Epithelial cell of proximal tubule (primary cell): ENCODE measurements at regions not wholly inside any gene's neighbourhood (a gene's known extent, or its start where the extent isn't known, plus 50 kb on each side); places are given as distances from the start of the nearest gene placed in this dataset.

Experiments
- DNase-seq: peaks from one replicate; pipeline ENCODE4 v3.0.0-alpha.2; 2011; ENCODE audit warnings: low read depth
- H3K4me3 ChIP-seq: 2 replicates; pipeline ENCODE4 v1.5.1; 2011; ENCODE audit warnings: low read depth, mild to moderate bottlenecking, low read length
- TF ChIP-seq, protein P1 (sequence below): conservative IDR thresholded peaks from 2 replicates; pipeline ENCODE4 v1.5.1; 2012; ENCODE audit warnings: low read depth, mild to moderate bottlenecking, low read length

DNA sequence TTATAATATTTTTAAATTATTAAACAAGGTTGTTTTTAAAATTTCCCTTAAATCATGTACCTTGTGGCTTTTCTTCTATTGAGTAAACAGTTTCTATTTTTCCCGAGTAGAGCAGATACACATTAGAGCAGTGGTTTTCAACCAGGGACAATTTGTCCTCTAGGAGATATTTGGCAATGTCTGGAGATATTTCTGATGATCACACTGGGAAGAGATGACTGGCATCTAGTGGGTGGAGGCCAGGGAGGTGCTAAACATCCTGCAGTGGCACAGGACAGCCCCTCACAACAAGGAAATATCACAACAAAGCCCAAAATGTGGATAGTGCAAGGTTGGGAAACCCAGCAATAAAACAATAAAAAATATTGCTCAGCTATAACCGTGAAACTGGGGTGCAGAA, 113.0 kb upstream of the PTPRG start:
- TF ChIP-seq, protein P1, sequence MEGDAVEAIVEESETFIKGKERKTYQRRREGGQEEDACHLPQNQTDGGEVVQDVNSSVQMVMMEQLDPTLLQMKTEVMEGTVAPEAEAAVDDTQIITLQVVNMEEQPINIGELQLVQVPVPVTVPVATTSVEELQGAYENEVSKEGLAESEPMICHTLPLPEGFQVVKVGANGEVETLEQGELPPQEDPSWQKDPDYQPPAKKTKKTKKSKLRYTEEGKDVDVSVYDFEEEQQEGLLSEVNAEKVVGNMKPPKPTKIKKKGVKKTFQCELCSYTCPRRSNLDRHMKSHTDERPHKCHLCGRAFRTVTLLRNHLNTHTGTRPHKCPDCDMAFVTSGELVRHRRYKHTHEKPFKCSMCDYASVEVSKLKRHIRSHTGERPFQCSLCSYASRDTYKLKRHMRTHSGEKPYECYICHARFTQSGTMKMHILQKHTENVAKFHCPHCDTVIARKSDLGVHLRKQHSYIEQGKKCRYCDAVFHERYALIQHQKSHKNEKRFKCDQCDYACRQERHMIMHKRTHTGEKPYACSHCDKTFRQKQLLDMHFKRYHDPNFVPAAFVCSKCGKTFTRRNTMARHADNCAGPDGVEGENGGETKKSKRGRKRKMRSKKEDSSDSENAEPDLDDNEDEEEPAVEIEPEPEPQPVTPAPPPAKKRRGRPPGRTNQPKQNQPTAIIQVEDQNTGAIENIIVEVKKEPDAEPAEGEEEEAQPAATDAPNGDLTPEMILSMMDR: no peak
- no peak overlapping the region for H3K4me3 ChIP-seq
- DNase-seq: no peak

GRCh38 chr3:61449327-61450040, 111.9 kb upstream of the PTPRG start:
- TF ChIP-seq, protein P1: no peak
- H3K4me3 ChIP-seq: no peak overlapping the region
- no peak for DNase-seq

DNA sequence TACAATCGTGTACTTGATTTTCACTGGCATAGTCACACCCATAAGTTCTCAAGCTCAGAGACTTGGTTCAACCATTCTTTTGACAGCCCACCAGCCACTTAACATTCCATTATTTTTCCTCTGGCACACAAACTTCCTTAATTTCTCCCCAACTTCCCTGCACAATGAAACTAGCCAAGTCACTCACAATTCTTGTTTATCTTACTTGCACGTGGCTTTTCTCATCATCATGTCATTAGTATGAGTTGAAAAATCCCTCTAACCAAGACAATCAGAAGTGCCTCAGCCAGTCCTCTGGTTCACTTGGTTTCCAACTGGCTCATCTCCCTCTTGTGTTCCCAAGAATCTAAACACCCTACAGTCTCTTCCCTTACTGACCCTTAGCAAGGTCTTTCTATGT, 110.5 kb upstream of the PTPRG start:
- TF ChIP-seq, protein P1: no peak
- no peak overlapping the region for H3K4me3 ChIP-seq
- no peak for DNase-seq

DNA sequence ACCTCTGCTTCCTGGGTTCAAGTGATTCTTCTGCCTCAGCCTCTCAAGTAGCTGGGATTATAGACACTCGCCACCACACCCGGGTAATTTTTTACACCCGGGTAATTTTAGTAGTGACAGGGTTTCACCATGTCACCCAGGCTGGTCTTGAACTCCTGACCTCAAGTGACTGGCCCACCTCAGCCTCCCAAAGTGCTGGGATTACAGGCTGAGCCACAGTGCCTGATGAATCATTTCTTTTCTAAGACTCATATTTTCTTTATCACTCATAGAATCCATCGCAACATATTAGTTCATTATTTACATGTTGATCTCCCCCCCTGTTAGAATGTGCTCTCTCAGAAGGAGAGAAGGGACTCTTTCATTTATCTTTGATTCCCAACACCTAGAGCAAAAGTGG, 109.5 kb upstream of the PTPRG start:
- no peak for DNase-seq
- TF ChIP-seq, protein P1: no peak
- no peak overlapping the region for H3K4me3 ChIP-seq

DNA sequence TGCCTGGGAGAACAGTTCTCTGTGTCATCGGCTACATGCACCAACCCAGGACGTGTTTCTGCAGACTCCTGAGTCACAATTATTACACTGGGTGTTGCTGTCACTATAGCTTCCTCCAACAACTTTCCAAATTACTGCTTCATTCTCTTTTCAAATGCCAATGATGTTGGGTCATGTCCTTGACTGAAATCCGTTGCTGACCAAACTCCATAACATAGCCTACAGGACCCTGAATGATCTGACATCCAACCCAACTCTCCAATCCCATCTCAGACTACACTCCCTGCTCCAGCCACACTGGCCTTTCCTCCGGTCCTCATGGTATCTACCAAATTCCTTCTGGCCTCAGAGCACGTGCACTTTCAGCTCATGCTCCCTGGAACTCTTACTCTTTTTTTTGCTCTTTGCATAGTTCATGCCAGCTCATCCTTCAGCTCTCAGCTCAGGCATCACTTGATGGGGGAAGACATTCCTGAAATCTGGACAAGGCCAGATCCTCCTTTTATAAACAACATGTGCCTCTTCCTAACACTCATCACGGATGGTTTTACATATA, 108.8 kb upstream of the PTPRG start:
- DNase-seq: no peak
- TF ChIP-seq, protein P1: no peak
- no peak overlapping the region for H3K4me3 ChIP-seq

DNA sequence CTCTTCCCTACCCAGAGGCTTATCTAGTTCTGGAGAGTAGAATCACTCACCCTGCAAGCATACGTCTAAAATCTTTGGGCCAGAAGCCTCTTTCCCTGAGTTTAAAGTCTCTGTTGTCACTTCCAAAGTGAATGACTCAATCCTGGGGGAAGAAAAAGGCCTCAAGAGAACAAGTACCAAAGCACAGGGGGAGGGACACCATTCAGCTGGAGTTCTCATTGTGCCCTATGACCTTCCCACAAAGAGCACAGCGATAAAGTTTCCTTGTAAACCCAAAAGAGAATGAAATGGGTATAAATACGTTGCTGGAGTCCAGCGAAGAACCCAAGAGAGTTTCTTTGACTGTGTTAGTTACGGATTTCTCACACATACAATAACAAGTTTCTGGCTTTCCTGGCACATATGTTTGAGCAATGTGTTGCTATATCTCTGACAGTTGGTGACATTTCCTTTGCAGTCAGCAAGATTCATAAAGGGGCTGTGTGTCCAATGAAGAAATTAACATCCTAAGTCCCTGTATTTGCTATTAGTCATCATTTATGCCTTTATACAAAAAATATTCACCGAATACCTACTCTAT, 107.3 kb upstream of the PTPRG start:
- TF ChIP-seq, protein P1: no peak
- no peak overlapping the region for H3K4me3 ChIP-seq
- DNase-seq: no peak
